H9 (cell line): ENCODE measurements at regions not wholly inside any gene's neighbourhood (a gene's known extent, or its start where the extent isn't known, plus 50 kb on each side); places are given as distances from the start of the nearest gene placed in this dataset.

Source experiments
- DNase-seq: peaks from one replicate; pipeline ENCODE4 v3.0.0-alpha.2; 2017
- H2AFZ ChIP-seq: one replicate; pipeline ENCODE4 v1.6.1; 2013; ENCODE audit warnings: mild to moderate bottlenecking, low read length, control low read depth, moderate library complexity
- H2AK5ac ChIP-seq: 2 replicates; pipeline ENCODE4 v1.6.1; 2013; ENCODE audit warnings: low read length, control low read depth, mixed read lengths; ENCODE audit not compliant: insufficient read length
- H2BK120ac ChIP-seq: one replicate; pipeline ENCODE4 v1.6.1; 2013; ENCODE audit warnings: low read depth, mild to moderate bottlenecking, low read length, control low read depth, inconsistent platforms; ENCODE audit not compliant: poor library complexity, severe bottlenecking
- H2BK12ac ChIP-seq: 2 replicates; pipeline ENCODE4 v1.6.1; 2013; ENCODE audit warnings: low read length, control low read depth, mixed read lengths, low read depth; ENCODE audit not compliant: insufficient read length
- H2BK15ac ChIP-seq: 2 replicates; pipeline ENCODE4 v1.6.1; 2013; ENCODE audit warnings: low read depth, low read length, control low read depth
- H2BK20ac ChIP-seq: one replicate; pipeline ENCODE4 v1.6.1; 2013; ENCODE audit warnings: low read depth, mild to moderate bottlenecking, low read length, control low read depth, inconsistent platforms; ENCODE audit not compliant: poor library complexity, severe bottlenecking
- H2BK5ac ChIP-seq: 2 replicates; pipeline ENCODE4 v1.6.1; 2013; ENCODE audit warnings: low read length, control low read depth, mixed read lengths; ENCODE audit not compliant: insufficient read length
- H3K14ac ChIP-seq: 2 replicates; pipeline ENCODE4 v1.6.1; 2013; ENCODE audit warnings: low read length, control low read depth; ENCODE audit not compliant: insufficient read depth
- H3K18ac ChIP-seq: 2 replicates; pipeline ENCODE4 v1.6.1; 2013; ENCODE audit warnings: low read depth, mild to moderate bottlenecking, mixed read lengths, low read length, control low read depth; ENCODE audit not compliant: insufficient read length
- H3K23ac ChIP-seq: 2 replicates; pipeline ENCODE4 v1.6.1; 2013; ENCODE audit warnings: low read length, control low read depth, mixed read lengths, low read depth; ENCODE audit not compliant: insufficient read length
- H3K23me2 ChIP-seq: 2 replicates; pipeline ENCODE4 v1.6.1; 2013; ENCODE audit warnings: low read depth, mild to moderate bottlenecking, mixed read lengths, low read length, control low read depth; ENCODE audit not compliant: insufficient read length, poor library complexity, severe bottlenecking
- H3K27ac ChIP-seq: 2 replicates; pipeline ENCODE4 v1.5.1; 2013; ENCODE audit warnings: low read length, control low read depth, mixed read lengths, low read depth; ENCODE audit not compliant: insufficient read length
- H3K27me3 ChIP-seq: 2 replicates; pipeline ENCODE4 v1.6.1; 2013; ENCODE audit warnings: low read length, control low read depth, inconsistent platforms; ENCODE audit not compliant: insufficient read depth
- H3K4ac ChIP-seq: 2 replicates; pipeline ENCODE4 v1.6.1; 2013; ENCODE audit warnings: low read depth, mild to moderate bottlenecking, control low read depth, inconsistent platforms, low read length, moderate library complexity
- H3K4me1 ChIP-seq: 2 replicates; pipeline ENCODE4 v1.6.1; 2013; ENCODE audit warnings: low read length, control low read depth, inconsistent platforms; ENCODE audit not compliant: insufficient read depth
- H3K4me2 ChIP-seq: 2 replicates; pipeline ENCODE4 v1.6.1; 2013; ENCODE audit warnings: low read length, control low read depth, mixed read lengths; ENCODE audit not compliant: insufficient read length, insufficient read depth
- H3K56ac ChIP-seq: 2 replicates; pipeline ENCODE4 v1.6.1; 2013; ENCODE audit warnings: low read depth, mild to moderate bottlenecking, mixed read lengths, low read length, control low read depth; ENCODE audit not compliant: insufficient read length
- H3K79me1 ChIP-seq: 2 replicates; pipeline ENCODE4 v1.6.1; 2013; ENCODE audit warnings: low read depth, mild to moderate bottlenecking, moderate library complexity, low read length, control low read depth, inconsistent platforms; ENCODE audit not compliant: insufficient read depth, poor library complexity, severe bottlenecking
- H3K79me2 ChIP-seq: 2 replicates; pipeline ENCODE4 v1.6.1; 2013; ENCODE audit warnings: low read length, control low read depth, inconsistent platforms; ENCODE audit not compliant: insufficient read depth
- H3K9ac ChIP-seq: 2 replicates; pipeline ENCODE4 v1.6.1; 2013; ENCODE audit warnings: low read length, control low read depth, mixed read lengths; ENCODE audit not compliant: insufficient read length; ENCODE audit errors: extremely low read depth
- H3K9me3 ChIP-seq: one replicate; pipeline ENCODE4 v1.6.1; 2013; ENCODE audit warnings: low read depth, low read length, inconsistent platforms; ENCODE audit not compliant: control insufficient read depth
- H3T11ph ChIP-seq: one replicate; pipeline ENCODE4 v1.6.1; 2013; ENCODE audit warnings: mild to moderate bottlenecking, low read length, control low read depth, inconsistent platforms
- H4K20me1 ChIP-seq: one replicate; pipeline ENCODE4 v1.6.1; 2013; ENCODE audit not compliant: control insufficient read depth, insufficient read length, insufficient read depth
- H4K5ac ChIP-seq: 2 replicates; pipeline ENCODE4 v1.6.1; 2013; ENCODE audit warnings: low read depth, mild to moderate bottlenecking, mixed read lengths, low read length, control low read depth; ENCODE audit not compliant: insufficient read length
- H4K8ac ChIP-seq: replicated peaks from 2 replicates; pipeline ENCODE4 v1.6.1; 2013; ENCODE audit warnings: low read length, control low read depth, mixed read lengths, low read depth; ENCODE audit not compliant: insufficient read length
- H4K91ac ChIP-seq: 2 replicates; pipeline ENCODE4 v1.6.1; 2013; ENCODE audit warnings: low read depth, mild to moderate bottlenecking, moderate library complexity, mixed read lengths, low read length, control low read depth; ENCODE audit not compliant: insufficient read length
- H3K27ac Mint-ChIP-seq, 3 experiments: 2 replicates in 2 of 3; 3 replicates in 1 of 3; pipeline ENCODE4 v1.8.0; 2020 to 2021; ENCODE audit warnings: mixed read lengths in 3 of 3, mild to moderate bottlenecking in 1 of 3, moderate library complexity in 1 of 3
- H3K27me3 Mint-ChIP-seq: 2 replicates; pipeline ENCODE4 v1.8.0; 2021; ENCODE audit warnings: low read depth, mild to moderate bottlenecking, moderate library complexity, mixed read lengths
- H3K36me3 Mint-ChIP-seq, 3 experiments: 2 replicates in 2 of 3; 3 replicates in 1 of 3; pipeline ENCODE4 v1.8.0; 2020 to 2021; ENCODE audit warnings: low read depth in 3 of 3, mixed read lengths in 3 of 3; ENCODE audit not compliant: insufficient read depth in 1 of 3
- H3K4me1 Mint-ChIP-seq, 2 experiments: 2 replicates each; pipeline ENCODE4 v1.8.0; 2020; ENCODE audit warnings: mixed read lengths in 2 of 2
- H3K4me3 Mint-ChIP-seq, 2 experiments: 2 replicates in 1 of 2; 3 replicates in 1 of 2; pipeline ENCODE4 v1.8.0; 2020 to 2021; ENCODE audit warnings: mild to moderate bottlenecking in 2 of 2, mixed read lengths in 2 of 2, moderate library complexity in 1 of 2
- H3K9me3 Mint-ChIP-seq, 2 experiments: 2 replicates in 1 of 2; 3 replicates in 1 of 2; pipeline ENCODE4 v1.8.0; 2020; ENCODE audit warnings: mild to moderate bottlenecking in 2 of 2, mixed read lengths in 2 of 2, moderate library complexity in 1 of 2
- CTCF ChIP-seq: fragments of 200-600 bp; sonication (generic); conservative IDR thresholded peaks from 3 replicates; pipeline ENCODE4 v1.8.0; 2021; ENCODE audit warnings: antibody characterized with exemption, mild to moderate bottlenecking
- WGBS: extraction: QIAGEN DNeasy Blood & Tissue Kit; methylation state at CpG from one replicate; pipeline ENCODE4 v1.1.7; 2013; ENCODE audit warnings: missing lambda C conversion rate, low lambda C conversion rate, mixed read lengths; ENCODE audit not compliant: insufficient read length; ENCODE audit errors: extremely low coverage; 5-methylcytosine and 5-hydroxymethylcytosine counted together

- H2BK5ac ChIP-seq = no peak overlapping the region
- H3K79me1 ChIP-seq = no peaks in the 10 kb centered on the region
- no peak overlapping the region for H3K4me2 ChIP-seq
- H3K56ac ChIP-seq = no peak overlapping the region
- H3T11ph ChIP-seq = no peak overlapping the region
- no peaks in the 10 kb centered on the region for H3K27me3 ChIP-seq
- no peak overlapping the region for H4K5ac ChIP-seq
- no peak overlapping the region for H3K4ac ChIP-seq
- no peak overlapping the region for H2AK5ac ChIP-seq
- no peaks in the 10 kb centered on the region; the same call in none of the 2 replicates for H3K27me3 Mint-ChIP-seq
- H2BK120ac ChIP-seq = no peak overlapping the region
- no peak overlapping the region for H3K23ac ChIP-seq
- H3K36me3 Mint-ChIP-seq = no peaks in the 10 kb centered on the region
- no peak overlapping the region for H2BK12ac ChIP-seq
- H4K20me1 ChIP-seq = no peaks in the 10 kb centered on the region
- H3K4me1 ChIP-seq = no peaks in the 10 kb centered on the region
- H2BK20ac ChIP-seq = no peak overlapping the region
- no peaks in the 10 kb centered on the region for H3K9me3 ChIP-seq
- no peak overlapping the region for H2AFZ ChIP-seq
- no peaks in the 10 kb centered on the region for H3K9me3 Mint-ChIP-seq
- H3K9ac ChIP-seq = no peak overlapping the region
- 0 out of 7 replicates have a peak overlapping the region, but pooled peaks of 1 of the 3 experiments have one; percentile 15 for H3K27ac Mint-ChIP-seq
- no peak overlapping the region for H3K4me3 Mint-ChIP-seq
- no peaks in the 10 kb centered on the region for H3K23me2 ChIP-seq
- H2BK15ac ChIP-seq = no peak overlapping the region
- no peak overlapping the region for H4K8ac ChIP-seq
- peaks cover 12 to 16% of the 10 kb centered on the region in 2 experiments for H3K4me1 Mint-ChIP-seq
- no CpG with 5 or more reads among the region's 25 CpGs for WGBS
- H4K91ac ChIP-seq = no peak overlapping the region
- TF ChIP-seq CTCF = no peak
- H3K18ac ChIP-seq = no peak overlapping the region
- DNase-seq = no peak
- H3K27ac ChIP-seq = no peak overlapping the region
- H3K79me2 ChIP-seq = no peaks in the 10 kb centered on the region
- no peak overlapping the region; the same call in 1 of the 2 replicates for H3K14ac ChIP-seq
These were observed 67.0 kb upstream of the SLC25A26 start for GRCh38 chr3:66153481-66154443.
